Suprapubic skin (tissue), 4 donors: ENCODE measurements at regions not wholly inside any gene's neighbourhood (a gene's known extent, or its start where the extent isn't known, plus 50 kb on each side); places are given as distances from the start of the nearest gene placed in this dataset.

ENCODE experiments used
- DNase-seq, 2 donors: peaks; one replicate each; pipeline ENCODE4 v3.0.0-alpha.2; 2019; ENCODE audit warnings: low spot score in 2 of 2
- H3K27ac ChIP-seq: fragments of 200-600 bp; sonication (generic); one replicate; pipeline ENCODE4 v1.5.1; 2019
- H3K27me3 ChIP-seq: fragments of 200-600 bp; sonication (generic); one replicate; pipeline ENCODE4 v1.5.1; 2019
- H3K36me3 ChIP-seq: fragments of 200-600 bp; sonication (generic); one replicate; pipeline ENCODE4 v1.5.1; 2019
- H3K4me1 ChIP-seq: fragments of 200-600 bp; sonication (generic); one replicate; pipeline ENCODE4 v1.5.1; 2019
- H3K4me3 ChIP-seq: fragments of 200-600 bp; sonication (generic); one replicate; pipeline ENCODE4 v1.5.1; 2019; ENCODE audit warnings: mild to moderate bottlenecking
- H3K9me3 ChIP-seq: fragments of 200-600 bp; sonication (generic); one replicate; pipeline ENCODE4 v1.5.1; 2019
- EP300 ChIP-seq: sonication (generic); formaldehyde crosslinking; IDR thresholded peaks from one replicate; pipeline ENCODE4 v1.6.1; 2017; ENCODE audit warnings: antibody characterized with exemption
- POLR2A ChIP-seq, 2 donors: fragments of 450-650 bp; IDR thresholded peaks; one replicate each; pipeline ENCODE4 v1.6.1; 2017; ENCODE audit warnings: antibody characterized with exemption in 2 of 2, mild to moderate bottlenecking in 2 of 2, moderate library complexity in 2 of 2
- POLR2AphosphoS5 ChIP-seq, 3 donors: sonication (generic); formaldehyde crosslinking; IDR thresholded peaks; one replicate each; pipeline ENCODE4 v1.6.1; 2017; ENCODE audit warnings: antibody characterized with exemption in 3 of 3
- WGBS: methylation state at CpG from one replicate; pipeline ENCODE4 v1.1.5; 2018; 5-methylcytosine and 5-hydroxymethylcytosine counted together
- TF ChIP-seq, protein P1 (sequence below), 2 donors: fragments of 200-600 bp in 1 of 2; fragments of 450-650 bp in 1 of 2; sonication (generic) in 1 of 2; IDR thresholded peaks; one replicate each; pipeline ENCODE4 v1.5.1; 2016 to 2019; ENCODE audit warnings: antibody characterized with exemption in 2 of 2, mild to moderate bottlenecking in 1 of 2, moderate library complexity in 1 of 2

DNA sequence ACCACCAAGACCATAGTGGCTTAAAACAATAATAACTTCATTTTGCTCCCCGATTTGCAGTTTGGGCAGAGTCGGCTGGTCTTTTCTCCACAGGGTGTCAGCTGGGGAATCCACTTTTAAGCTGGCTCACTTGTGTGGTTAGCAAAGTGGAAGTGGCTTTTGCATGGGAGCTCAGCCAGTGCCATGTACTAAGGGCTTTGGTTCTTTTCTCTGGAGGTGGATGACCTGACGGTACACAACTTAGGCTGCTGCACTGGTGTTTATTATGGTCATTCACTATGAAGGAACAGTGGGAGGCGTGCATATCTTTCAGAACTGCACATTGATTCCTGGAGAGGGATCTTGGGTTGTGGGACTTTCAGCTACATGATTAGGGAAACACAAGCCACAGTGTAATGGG, 141.0 kb downstream of the OR2B2 start:
- WGBS, result 73% methylated on average over 4 of the region's 4 CpGs
- no peak for DNase-seq
- TF ChIP-seq POLR2A (IDR thresholded peaks at IDR 0.05) (no peak), POLR2AphosphoS5 (IDR thresholded peaks at IDR 0.05) (no peak), EP300 (no peak)
- TF ChIP-seq, protein P1, sequence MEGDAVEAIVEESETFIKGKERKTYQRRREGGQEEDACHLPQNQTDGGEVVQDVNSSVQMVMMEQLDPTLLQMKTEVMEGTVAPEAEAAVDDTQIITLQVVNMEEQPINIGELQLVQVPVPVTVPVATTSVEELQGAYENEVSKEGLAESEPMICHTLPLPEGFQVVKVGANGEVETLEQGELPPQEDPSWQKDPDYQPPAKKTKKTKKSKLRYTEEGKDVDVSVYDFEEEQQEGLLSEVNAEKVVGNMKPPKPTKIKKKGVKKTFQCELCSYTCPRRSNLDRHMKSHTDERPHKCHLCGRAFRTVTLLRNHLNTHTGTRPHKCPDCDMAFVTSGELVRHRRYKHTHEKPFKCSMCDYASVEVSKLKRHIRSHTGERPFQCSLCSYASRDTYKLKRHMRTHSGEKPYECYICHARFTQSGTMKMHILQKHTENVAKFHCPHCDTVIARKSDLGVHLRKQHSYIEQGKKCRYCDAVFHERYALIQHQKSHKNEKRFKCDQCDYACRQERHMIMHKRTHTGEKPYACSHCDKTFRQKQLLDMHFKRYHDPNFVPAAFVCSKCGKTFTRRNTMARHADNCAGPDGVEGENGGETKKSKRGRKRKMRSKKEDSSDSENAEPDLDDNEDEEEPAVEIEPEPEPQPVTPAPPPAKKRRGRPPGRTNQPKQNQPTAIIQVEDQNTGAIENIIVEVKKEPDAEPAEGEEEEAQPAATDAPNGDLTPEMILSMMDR (IDR thresholded peaks at IDR 0.05), result no peak
- Histone ChIP-seq H3K36me3 (no peaks in the 10 kb centered on the region), H3K9me3 (no peaks in the 10 kb centered on the region), H3K27ac (no peak overlapping the region), H3K4me3 (no peak overlapping the region), H3K4me1 (peaks cover 9% of the 10 kb centered on the region), H3K27me3 (peaks cover 35% of the 10 kb centered on the region)

DNA sequence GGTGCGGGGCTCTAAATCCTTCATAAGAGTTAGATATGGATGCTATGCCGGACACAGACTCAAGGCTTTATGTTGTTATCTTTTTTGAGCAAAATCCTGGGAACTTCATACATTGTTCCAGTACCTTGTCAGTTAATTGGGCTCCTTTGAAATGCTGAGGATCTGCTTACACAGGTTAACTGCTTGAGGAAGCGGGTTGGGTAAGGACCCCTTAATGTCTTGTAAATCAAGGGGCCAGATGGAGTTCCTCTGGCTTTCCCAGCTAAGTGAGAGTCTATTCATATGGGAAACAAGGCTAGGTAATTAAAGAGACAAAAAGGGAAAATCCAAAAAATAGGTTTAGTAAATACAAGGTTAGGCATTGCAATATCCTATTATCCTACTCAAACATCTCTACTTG, 141.5 kb downstream of the OR2B2 start:
- no peaks in the 10 kb centered on the region for H3K9me3 ChIP-seq
- WGBS, result 86% methylated on average over 3 of the region's 3 CpGs

DNA sequence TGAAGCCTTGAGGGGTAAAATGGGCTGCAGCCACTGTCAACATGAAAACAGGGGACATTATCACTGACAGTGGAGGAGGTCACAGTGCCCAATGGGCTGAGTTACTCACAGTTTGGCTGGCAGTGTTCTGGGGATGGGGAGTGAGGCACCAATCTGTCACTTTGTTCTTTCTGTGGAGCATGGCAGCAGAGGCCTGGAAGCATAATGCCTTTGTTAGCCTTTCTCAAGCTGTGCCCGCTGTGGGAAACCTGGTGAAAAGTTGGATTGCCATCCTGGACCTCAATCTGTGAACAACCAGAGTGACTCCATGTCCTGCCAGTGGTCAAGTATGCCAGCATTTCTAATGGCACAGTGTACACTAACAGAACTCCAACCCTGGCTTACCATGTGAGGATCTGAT, 143.6 kb downstream of the OR2B2 start:
- Histone ChIP-seq H3K27me3 (peaks cover 30% of the 10 kb centered on the region), H3K9me3 (no peaks in the 10 kb centered on the region), H3K36me3 (no peaks in the 10 kb centered on the region), H3K4me1 (peaks cover 9% of the 10 kb centered on the region), H3K27ac (no peak overlapping the region), H3K4me3 (no peak overlapping the region)
- TF ChIP-seq, protein P1 (IDR thresholded peaks at IDR 0.05), result no peak
- no peak for TF ChIP-seq POLR2A (IDR thresholded peaks at IDR 0.05)
- no peak for TF ChIP-seq POLR2AphosphoS5 (IDR thresholded peaks at IDR 0.05)
- TF ChIP-seq EP300, result no peak
- no peak for DNase-seq
- WGBS, result 83% methylated on average over 1 of the region's 1 CpG

More for the DNA sequence above, 141.5 kb downstream of the OR2B2 start:
- TF ChIP-seq, protein P1 (IDR thresholded peaks at IDR 0.05), result no peak
- TF ChIP-seq EP300 (no peak), POLR2AphosphoS5 (IDR thresholded peaks at IDR 0.05) (no peak), POLR2A (IDR thresholded peaks at IDR 0.05) (no peak)
- no peak for DNase-seq
- peaks cover 9% of the 10 kb centered on the region for H3K4me1 ChIP-seq
- H3K27ac ChIP-seq, result no peak overlapping the region
- H3K4me3 ChIP-seq, result no peak overlapping the region
- peaks cover 30% of the 10 kb centered on the region for H3K27me3 ChIP-seq
- H3K36me3 ChIP-seq, result no peaks in the 10 kb centered on the region

- no peak overlapping the region for H3K4me3 ChIP-seq
- no peaks in the 10 kb centered on the region for H3K36me3 ChIP-seq
- H3K27ac ChIP-seq, result no peak overlapping the region
- H3K4me1 ChIP-seq, result peaks cover 9% of the 10 kb centered on the region
- WGBS, result 67% methylated on average over 1 of the region's 1 CpG
- H3K27me3 ChIP-seq, result peaks cover 30% of the 10 kb centered on the region
- no peaks in the 10 kb centered on the region for H3K9me3 ChIP-seq
- DNase-seq, result no peak
- TF ChIP-seq POLR2A (IDR thresholded peaks at IDR 0.05), result no peak
Observed at GRCh38 chr6:27767851-27768250, 144.3 kb downstream of the OR2B2 start.

GRCh38 chr6:27766405-27766804, 145.8 kb downstream of the OR2B2 start:
- no peaks in the 10 kb centered on the region for H3K4me1 ChIP-seq
- no peaks in the 10 kb centered on the region for H3K9me3 ChIP-seq
- H3K36me3 ChIP-seq, result no peaks in the 10 kb centered on the region
- peaks cover 30% of the 10 kb centered on the region for H3K27me3 ChIP-seq
- no peak overlapping the region for H3K27ac ChIP-seq
- no peak for TF ChIP-seq EP300
- TF ChIP-seq, protein P1 (IDR thresholded peaks at IDR 0.05), result no peak
- no peak for TF ChIP-seq POLR2A (IDR thresholded peaks at IDR 0.05)
- no peak for TF ChIP-seq POLR2AphosphoS5 (IDR thresholded peaks at IDR 0.05)
- DNase-seq, result no peak
- H3K4me3 ChIP-seq, result no peak overlapping the region
- WGBS, result 75% methylated on average over 1 of the region's 1 CpG

- Histone ChIP-seq H3K36me3 (no peaks in the 10 kb centered on the region), H3K27me3 (peaks cover 24% of the 10 kb centered on the region), H3K4me3 (no peak overlapping the region), H3K9me3 (no peaks in the 10 kb centered on the region), H3K27ac (no peak overlapping the region), H3K4me1 (no peaks in the 10 kb centered on the region)
- TF ChIP-seq, protein P1 (IDR thresholded peaks at IDR 0.05), result no peak
- TF ChIP-seq POLR2AphosphoS5 (IDR thresholded peaks at IDR 0.05) (no peak), EP300 (no peak), POLR2A (IDR thresholded peaks at IDR 0.05) (no peak)
- no peak for DNase-seq
Observed at GRCh38 chr6:27765028-27765590, 147.1 kb downstream of the OR2B2 start.
